Stimulated activated naive B cell treated with anti-CD40 and anti-IgM and Interleukin-4, amounts not matched to agents 10 μg/mL and 1 μg/mL and 100 μg/mL, for 72 hours (primary cell): ENCODE measurements at regions not wholly inside any gene's neighbourhood (a gene's known extent, or its start where the extent isn't known, plus 50 kb on each side); places are given as distances from the start of the nearest gene placed in this dataset.
"Not testable (repeated sequence)": the region's sequence is repeated elsewhere in the genome, so short reads cannot be mapped to it uniquely, and the experiment has no call there.

ENCODE experiments used
- ATAC-seq, 2 donors: fragments of 150-1000 bp; cut with Tn5 transposase; replicated peaks; 2 replicates each; pipeline ENCODE4 v1.10.0; 2021; ENCODE audit warnings: moderate library complexity in 1 of 2
- DNase-seq: peaks from one replicate; pipeline ENCODE4 v3.0.0; 2021
- H3K27ac Mint-ChIP-seq: one replicate; pipeline ENCODE4 v1.8.0; 2022; ENCODE audit warnings: mild to moderate bottlenecking, mixed read lengths
- H3K27me3 Mint-ChIP-seq, 2 donors: one replicate each; pipeline ENCODE4 v1.8.0; 2022; ENCODE audit warnings: mixed read lengths in 2 of 2
- H3K36me3 Mint-ChIP-seq, 2 donors: one replicate each; pipeline ENCODE4 v1.8.0; 2022; ENCODE audit warnings: mixed read lengths in 2 of 2, mild to moderate bottlenecking in 1 of 2
- H3K4me1 Mint-ChIP-seq, 2 donors: one replicate each; pipeline ENCODE4 v1.8.0; 2022; ENCODE audit warnings: mixed read lengths in 2 of 2, mild to moderate bottlenecking in 1 of 2
- H3K4me3 Mint-ChIP-seq, 2 donors: one replicate each; pipeline ENCODE4 v1.8.0; 2022; ENCODE audit warnings: mild to moderate bottlenecking in 2 of 2, mixed read lengths in 2 of 2, moderate library complexity in 1 of 2
- H3K9me3 Mint-ChIP-seq, 2 donors: one replicate each; pipeline ENCODE4 v1.8.0; 2022; ENCODE audit warnings: mixed read lengths in 2 of 2, mild to moderate bottlenecking in 1 of 2

- ATAC-seq (no peak), DNase-seq (no peak)
- Mint-ChIP-seq H3K4me3 (no peak overlapping the region), H3K4me1 (no peaks in the 10 kb centered on the region), H3K36me3 (no peaks in the 10 kb centered on the region), H3K27me3 (no peaks in the 10 kb centered on the region), H3K27ac (no peak overlapping the region), H3K9me3 (peaks cover 4 to 5% of the 10 kb centered on the region in 2 donors)
These were observed 238.1 kb upstream of the SLC8A1 start for GRCh38 chr2:40690036-40690435.

GRCh38 chr2:40690525-40690924 is 238.6 kb upstream of the SLC8A1 start:
- Mint-ChIP-seq H3K27me3 (no peaks in the 10 kb centered on the region), H3K9me3 (peaks cover 5% of the 10 kb centered on the region in 2 donors), H3K36me3 (no peaks in the 10 kb centered on the region), H3K4me3 (no peak overlapping the region), H3K4me1 (no peaks in the 10 kb centered on the region), H3K27ac (no peak overlapping the region)
- no peak for ATAC-seq
- no peak for DNase-seq

GRCh38 chr2:40700231-40700954 is 248.5 kb upstream of the SLC8A1 start:
- ATAC-seq (no peak), DNase-seq (no peak)
- H3K27me3 Mint-ChIP-seq, result no peaks in the 10 kb centered on the region
- no peak overlapping the region for H3K27ac Mint-ChIP-seq
- peaks cover 0 to 3% of the 10 kb centered on the region in 2 donors for H3K9me3 Mint-ChIP-seq
- no peak overlapping the region for H3K4me3 Mint-ChIP-seq
- H3K4me1 Mint-ChIP-seq, result no peaks in the 10 kb centered on the region
- no peaks in the 10 kb centered on the region for H3K36me3 Mint-ChIP-seq

GRCh38 chr2:40712197-40712894 is 260.5 kb upstream of the SLC8A1 start:
- not testable (repeated sequence) for DNase-seq, H3K36me3 Mint-ChIP-seq, H3K9me3 Mint-ChIP-seq, H3K27me3 Mint-ChIP-seq, ATAC-seq, H3K4me1 Mint-ChIP-seq, H3K27ac Mint-ChIP-seq, H3K4me3 Mint-ChIP-seq

GRCh38 chr2:40716879-40717278 is 265.0 kb upstream of the SLC8A1 start:
- H3K27me3 Mint-ChIP-seq, result no peaks in the 10 kb centered on the region
- peaks cover 0 to 1% of the 10 kb centered on the region in 2 donors for H3K9me3 Mint-ChIP-seq
- no peak overlapping the region for H3K4me3 Mint-ChIP-seq
- ATAC-seq, result no peak
- no peak for DNase-seq
- no peaks in the 10 kb centered on the region for H3K36me3 Mint-ChIP-seq
- H3K4me1 Mint-ChIP-seq, result no peaks in the 10 kb centered on the region
- H3K27ac Mint-ChIP-seq, result no peak overlapping the region

- H3K4me3 Mint-ChIP-seq, result no peak overlapping the region
- no peak for DNase-seq
- no peak overlapping the region for H3K27ac Mint-ChIP-seq
- H3K9me3 Mint-ChIP-seq, result peaks cover 0 to 1% of the 10 kb centered on the region in 2 donors
- H3K27me3 Mint-ChIP-seq, result no peaks in the 10 kb centered on the region
- H3K4me1 Mint-ChIP-seq, result no peaks in the 10 kb centered on the region
- H3K36me3 Mint-ChIP-seq, result no peaks in the 10 kb centered on the region
- no peak for ATAC-seq
These were observed 267.5 kb upstream of the SLC8A1 start for GRCh38 chr2:40719414-40719813.

GRCh38 chr2:40721595-40721994 is 269.7 kb upstream of the SLC8A1 start:
- Mint-ChIP-seq H3K36me3 (no peaks in the 10 kb centered on the region), H3K27me3 (no peaks in the 10 kb centered on the region), H3K9me3 (peaks cover 0 to 1% of the 10 kb centered on the region in 2 donors), H3K4me1 (no peaks in the 10 kb centered on the region), H3K4me3 (no peak overlapping the region), H3K27ac (no peak overlapping the region)
- DNase-seq (no peak), ATAC-seq (no peak)

- Mint-ChIP-seq H3K27me3 (no peaks in the 10 kb centered on the region), H3K4me1 (no peaks in the 10 kb centered on the region), H3K4me3 (no peak overlapping the region), H3K27ac (no peak overlapping the region), H3K36me3 (no peaks in the 10 kb centered on the region), H3K9me3 (peaks cover 0 to 1% of the 10 kb centered on the region in 2 donors)
- ATAC-seq (no peak), DNase-seq (no peak)
These were observed 271.3 kb upstream of the SLC8A1 start for GRCh38 chr2:40723194-40723593.

GRCh38 chr2:40725040-40725439 is 273.1 kb upstream of the SLC8A1 start:
- Mint-ChIP-seq H3K4me1 (no peaks in the 10 kb centered on the region), H3K27ac (no peak overlapping the region), H3K36me3 (no peaks in the 10 kb centered on the region), H3K27me3 (no peaks in the 10 kb centered on the region), H3K4me3 (no peak overlapping the region), H3K9me3 (no peaks in the 10 kb centered on the region)
- DNase-seq (no peak), ATAC-seq (no peak)

GRCh38 chr2:40725950-40726349 is 274.1 kb upstream of the SLC8A1 start:
- Mint-ChIP-seq H3K4me3 (no peak overlapping the region), H3K27ac (no peak overlapping the region), H3K36me3 (no peaks in the 10 kb centered on the region), H3K4me1 (no peaks in the 10 kb centered on the region), H3K9me3 (no peaks in the 10 kb centered on the region), H3K27me3 (no peaks in the 10 kb centered on the region)
- DNase-seq, result no peak
- ATAC-seq, result no peak

- H3K4me3 Mint-ChIP-seq, result no peak overlapping the region
- H3K36me3 Mint-ChIP-seq, result no peaks in the 10 kb centered on the region
- ATAC-seq, result no peak
- no peak overlapping the region for H3K27ac Mint-ChIP-seq
- H3K4me1 Mint-ChIP-seq, result no peaks in the 10 kb centered on the region
- DNase-seq, result no peak
- H3K9me3 Mint-ChIP-seq, result no peaks in the 10 kb centered on the region
- H3K27me3 Mint-ChIP-seq, result no peaks in the 10 kb centered on the region
These were observed 282.9 kb upstream of the SLC8A1 start for GRCh38 chr2:40734797-40735196.

GRCh38 chr2:40737180-40737579 is 285.3 kb upstream of the SLC8A1 start:
- Mint-ChIP-seq H3K4me3 (no peak overlapping the region), H3K36me3 (no peaks in the 10 kb centered on the region), H3K27ac (no peak overlapping the region), H3K4me1 (no peaks in the 10 kb centered on the region), H3K9me3 (no peaks in the 10 kb centered on the region), H3K27me3 (no peaks in the 10 kb centered on the region)
- ATAC-seq, result no peak
- DNase-seq, result no peak

- Mint-ChIP-seq H3K36me3 (no peaks in the 10 kb centered on the region), H3K4me3 (no peak overlapping the region), H3K9me3 (no peaks in the 10 kb centered on the region), H3K27me3 (no peaks in the 10 kb centered on the region), H3K27ac (no peak overlapping the region), H3K4me1 (no peaks in the 10 kb centered on the region)
- ATAC-seq (no peak), DNase-seq (no peak)
These were observed 288.5 kb upstream of the SLC8A1 start for GRCh38 chr2:40740419-40740818.

- Mint-ChIP-seq H3K36me3 (no peaks in the 10 kb centered on the region), H3K9me3 (peaks cover 0 to 1% of the 10 kb centered on the region in 2 donors), H3K4me3 (no peak overlapping the region), H3K4me1 (no peaks in the 10 kb centered on the region), H3K27me3 (no peaks in the 10 kb centered on the region), H3K27ac (no peak overlapping the region)
- no peak for DNase-seq
- no peak for ATAC-seq
These were observed 289.6 kb upstream of the SLC8A1 start for GRCh38 chr2:40741532-40741931.

GRCh38 chr2:40746191-40746590 is 294.3 kb upstream of the SLC8A1 start:
- Mint-ChIP-seq H3K27ac (no peak overlapping the region), H3K9me3 (peaks cover 0 to 1% of the 10 kb centered on the region in 2 donors), H3K36me3 (no peaks in the 10 kb centered on the region), H3K4me1 (no peaks in the 10 kb centered on the region), H3K4me3 (no peak overlapping the region), H3K27me3 (no peaks in the 10 kb centered on the region)
- no peak for DNase-seq
- ATAC-seq, result no peak
